ENCODE measurements at regions not wholly inside any gene's neighbourhood (a gene's known extent, or its start where the extent isn't known, plus 50 kb on each side); places are given as distances from the start of the nearest gene placed in this dataset.

DNA sequence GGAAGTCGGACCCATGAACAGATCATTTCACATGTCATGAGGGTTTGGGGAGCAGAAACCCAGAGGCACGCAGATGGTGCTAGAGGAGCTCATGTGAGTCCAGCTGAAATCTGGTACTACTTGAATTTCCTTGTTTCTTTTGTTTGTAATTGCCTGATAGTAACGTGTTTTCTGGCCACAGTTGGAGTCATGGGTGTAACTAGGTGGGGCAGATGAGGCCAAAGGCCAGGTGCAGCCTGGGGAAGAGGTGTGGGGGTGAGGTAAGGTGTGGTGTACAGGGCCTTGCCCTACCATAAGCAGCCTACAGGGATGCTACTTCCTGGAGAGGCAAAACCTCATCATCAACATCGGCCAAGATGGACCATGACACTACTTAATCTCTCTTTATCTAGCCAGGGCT lies 271.4 kb downstream of the PTTG2 start:
- H3K27ac ChIP-seq = peak overlapping the region in 1 of 4 donors; percentile 35
- H3K36me3 ChIP-seq (replicated peaks in 1 of 2; ENCODE audit: insufficient read depth in 1 of 2, low read depth in 2 of 2) = no peaks in the 10 kb centered on the region
- DNase-seq (no peak), ATAC-seq (no peak)
- 73 to 74% methylated on average over 4 of the region's 4 CpGs for WGBS, 2 donors
- intact Hi-C loops (cut with DNase I) = no loop called here
- no peak for TF ChIP-seq POLR2A (IDR thresholded peaks at IDR 0.05)
- TF ChIP-seq CTCF (IDR thresholded peaks at IDR 0.05) = no peak
- no peak overlapping the region for H3K4me3 ChIP-seq
- H3K4me1 ChIP-seq = peaks cover 29% of the 10 kb centered on the region
- H3K9me3 ChIP-seq = no peaks in the 10 kb centered on the region
- H3K27me3 ChIP-seq = no peaks in the 10 kb centered on the region

DNA sequence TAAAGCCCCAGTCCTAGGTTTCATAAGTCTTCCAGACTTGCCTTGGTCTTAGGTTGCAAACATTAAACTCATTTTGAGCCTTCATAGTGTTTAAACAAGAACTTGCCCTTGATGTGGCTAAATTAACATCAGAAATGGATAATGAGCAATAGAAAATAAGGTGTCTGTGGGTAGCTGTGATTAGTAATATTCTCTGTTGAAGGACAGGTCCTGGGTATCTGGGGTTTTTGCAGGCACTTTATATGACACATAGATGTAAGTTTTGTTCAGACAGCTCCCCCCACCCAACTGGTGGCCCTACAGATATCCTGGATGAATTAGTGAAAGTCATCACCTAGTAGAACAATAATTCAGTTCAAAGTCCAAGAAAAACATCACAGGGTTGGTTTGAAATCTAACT lies 272.5 kb downstream of the PTTG2 start:
- Histone ChIP-seq H3K36me3 (replicated peaks in 1 of 2; ENCODE audit: insufficient read depth in 1 of 2, low read depth in 2 of 2) (no peaks in the 10 kb centered on the region), H3K9me3 (no peaks in the 10 kb centered on the region), H3K27ac (no peak overlapping the region), H3K27me3 (no peaks in the 10 kb centered on the region), H3K4me1 (peaks cover 37% of the 10 kb centered on the region), H3K4me3 (no peak overlapping the region)
- TF ChIP-seq POLR2A (IDR thresholded peaks at IDR 0.05) = no peak
- intact Hi-C loops (cut with DNase I) = no loop called here
- no peak for ATAC-seq
- DNase-seq = no peak

- Histone ChIP-seq H3K4me1 (peaks cover 37% of the 10 kb centered on the region), H3K36me3 (replicated peaks in 1 of 2; ENCODE audit: insufficient read depth in 1 of 2, low read depth in 2 of 2) (no peaks in the 10 kb centered on the region), H3K4me3 (no peak overlapping the region), H3K9me3 (no peaks in the 10 kb centered on the region), H3K27me3 (no peaks in the 10 kb centered on the region), H3K27ac (no peak overlapping the region)
- intact Hi-C loops (cut with DNase I) = no loop called here
- no peak for TF ChIP-seq CTCF (IDR thresholded peaks at IDR 0.05)
- TF ChIP-seq POLR2A (IDR thresholded peaks at IDR 0.05) = no peak
- WGBS, 2 donors = 60 to 82% methylated on average over 6 of the region's 6 CpGs
- DNase-seq (peak in 1 of 4 donors; percentile 56), ATAC-seq (no peak)
Observed at GRCh38 chr4:38233727-38234480, 273.7 kb downstream of the PTTG2 start.

- no peak for TF ChIP-seq CTCF (IDR thresholded peaks at IDR 0.05)
- TF ChIP-seq POLR2A (IDR thresholded peaks at IDR 0.05) = no peak
- no peaks in the 10 kb centered on the region for H3K9me3 ChIP-seq
- no peak for DNase-seq
- no peak for ATAC-seq
- intact Hi-C loops (cut with DNase I) = no loop called here
- 68 to 72% methylated on average over 3 of the region's 3 CpGs for WGBS, 2 donors
- H3K27ac ChIP-seq = peak overlapping the region in 1 of 4 donors; percentile 22
- peaks cover 28% of the 10 kb centered on the region for H3K4me1 ChIP-seq
- no peak overlapping the region for H3K4me3 ChIP-seq
- H3K36me3 ChIP-seq (replicated peaks in 1 of 2; ENCODE audit: insufficient read depth in 1 of 2, low read depth in 2 of 2) = no peaks in the 10 kb centered on the region
- H3K27me3 ChIP-seq = no peaks in the 10 kb centered on the region
Observed at GRCh38 chr4:38235354-38235753, 275.2 kb downstream of the PTTG2 start.

DNA sequence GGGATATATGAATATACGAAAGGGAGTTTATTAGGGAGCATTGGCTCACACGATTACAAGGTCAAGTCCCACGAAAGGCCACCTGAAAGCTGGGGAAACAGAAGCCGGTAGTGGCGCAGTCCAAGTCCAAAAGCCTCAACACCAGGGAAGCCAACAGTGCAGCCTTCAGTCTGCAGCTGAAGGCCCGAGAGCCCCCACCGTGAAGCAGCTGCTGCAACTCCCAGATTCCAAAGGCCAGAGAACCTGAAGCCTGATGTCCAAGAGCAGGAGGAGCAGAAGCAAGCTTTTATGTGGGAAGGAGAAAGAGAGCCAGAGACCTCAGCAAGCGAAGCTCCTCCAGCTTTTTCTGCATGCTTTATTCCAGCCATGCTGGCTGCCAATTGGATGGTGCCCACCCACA lies 275.8 kb downstream of the PTTG2 start:
- intact Hi-C loops (cut with DNase I) = no loop called here
- Histone ChIP-seq H3K27me3 (no peaks in the 10 kb centered on the region), H3K27ac (peak overlapping the region in 3 of 4 donors; percentile 20 to 64 (median 22)), H3K4me1 (peaks cover 22% of the 10 kb centered on the region), H3K9me3 (no peaks in the 10 kb centered on the region), H3K4me3 (no peak overlapping the region), H3K36me3 (replicated peaks in 1 of 2; ENCODE audit: insufficient read depth in 1 of 2, low read depth in 2 of 2) (no peaks in the 10 kb centered on the region)
- ATAC-seq (peak; percentile 77), DNase-seq (peak; percentile 51 to 82 (median 76))
- WGBS, 2 donors = 36 to 51% methylated on average over 8 of the region's 8 CpGs
- TF ChIP-seq CTCF (IDR thresholded peaks at IDR 0.05) (peak in 1 of 7 experiments; percentile 4), POLR2A (IDR thresholded peaks at IDR 0.05) (no peak)
